ENCODE measurements at regions not wholly inside any gene's neighbourhood (a gene's known extent, or its start where the extent isn't known, plus 50 kb on each side); places are given as distances from the start of the nearest gene placed in this dataset.

DNA sequence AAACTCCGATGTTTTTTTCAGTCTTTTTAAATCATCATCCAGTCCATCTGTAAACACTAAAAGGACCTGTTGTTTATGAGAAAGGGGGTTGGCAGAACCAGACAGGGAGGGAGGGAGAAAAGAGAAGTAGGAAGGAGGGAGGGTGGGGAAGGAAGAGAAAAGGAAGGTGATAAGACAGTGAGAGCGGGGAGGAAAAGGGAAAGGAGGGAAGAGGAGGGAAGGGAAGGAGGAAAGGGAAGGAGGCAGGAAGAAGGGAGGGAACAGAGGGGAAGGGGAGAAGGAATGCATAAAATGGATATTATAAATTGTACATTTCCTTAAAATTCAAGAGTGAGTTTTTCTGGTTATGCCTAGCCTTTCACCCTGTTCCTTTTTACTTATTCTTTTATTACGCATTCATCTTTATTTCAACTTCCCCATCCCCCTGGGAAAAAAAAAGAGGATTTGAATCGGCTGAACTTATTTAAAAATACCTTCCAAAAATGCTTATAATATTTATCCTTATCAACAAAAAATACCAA lies 50.1 kb upstream of the CAPN7 start:
- no peak for TF ChIP-seq CTCF (IDR thresholded peaks at IDR 0.05)
- TF ChIP-seq POLR2A (IDR thresholded peaks at IDR 0.05) = no peak

Data from uterus (tissue), 2 donors.